Ovary (tissue), 7 donors: ENCODE measurements at regions not wholly inside any gene's neighbourhood (a gene's known extent, or its start where the extent isn't known, plus 50 kb on each side); places are given as distances from the start of the nearest gene placed in this dataset.

Experiments
- DNase-seq, 5 donors: peaks; one replicate each; pipeline ENCODE4 v3.0.0-alpha.2; 2019 to 2020
- H3K27ac ChIP-seq, 2 donors: fragments of 200-600 bp; one replicate each; pipeline versions ENCODE4 v1.5.1 to v1.8.0; 2019 to 2022
- H3K27me3 ChIP-seq: fragments of 200-600 bp; one replicate; pipeline ENCODE4 v1.8.0; 2022
- H3K36me3 ChIP-seq: fragments of 200-600 bp; sonication (generic); one replicate; pipeline ENCODE4 v1.5.1; 2019
- H3K4me1 ChIP-seq: one replicate; pipeline ENCODE4 v1.8.1; 2013; ENCODE audit warnings: mild to moderate bottlenecking, moderate library complexity; ENCODE audit not compliant: insufficient read depth
- H3K4me3 ChIP-seq: fragments of 200-600 bp; sonication (generic); one replicate; pipeline ENCODE4 v1.5.1; 2017
- H3K9me3 ChIP-seq, 2 donors: fragments of 200-600 bp in 1 of 2; sonication (generic) in 1 of 2; one replicate each; pipeline versions ENCODE4 v1.5.1 to v1.8.1; 2013 to 2019; ENCODE audit warnings: mild to moderate bottlenecking in 1 of 2, moderate library complexity in 1 of 2
- CTCF ChIP-seq, 3 donors: fragments of 450-650 bp in 2 of 3; fragments of 200-600 bp in 1 of 3; IDR thresholded peaks; one replicate each; pipeline versions ENCODE4 v1.5.1 to v1.8.0; 2016 to 2022; ENCODE audit warnings: antibody characterized with exemption in 3 of 3, mild to moderate bottlenecking in 1 of 3
- EP300 ChIP-seq: sonication (generic); formaldehyde crosslinking; IDR thresholded peaks from one replicate; pipeline ENCODE4 v1.6.1; 2017; ENCODE audit warnings: antibody characterized with exemption
- POLR2A ChIP-seq: fragments of 450-650 bp; IDR thresholded peaks from one replicate; pipeline ENCODE4 v1.6.1; 2017; ENCODE audit warnings: antibody characterized with exemption, mild to moderate bottlenecking, moderate library complexity
- WGBS, 3 donors: extraction: QIAGEN DNeasy Blood & Tissue Kit in 1 of 3; methylation state at CpG; one replicate each; pipeline versions ENCODE4 v1.1.5 to v1.1.7; 2013 to 2017; 5-methylcytosine and 5-hydroxymethylcytosine counted together
- intact Hi-C, 4 donors: fragments of 100-400 bp; cut with DNase I; formaldehyde crosslinking; loops; one replicate each; pipeline versions ENCODE4 v1.11.0 to v1.15.1; 2022 to 2023
- donor health status: DM: no; HTN: no; CAD: no; lungs with moderate emphysema.
- donor health status: DM: no; HTN: no; CAD: no.
- donor health status: Bipolar disorder and iron deficiency.
- donor health status: DM: no; HTN: no; CAD: no.
- donor health status: DM: yes; HTN: yes; CAD: no.

GRCh38 chr4:124018383-124019317 is 622.1 kb downstream of the SPRY1 start:
- Histone ChIP-seq H3K9me3 (no peaks in the 10 kb centered on the region), H3K4me3 (no peak overlapping the region), H3K4me1 (peaks cover 1% of the 10 kb centered on the region), H3K27me3 (no peaks in the 10 kb centered on the region), H3K36me3 (no peaks in the 10 kb centered on the region), H3K27ac (no peak overlapping the region)
- intact Hi-C loops, result loop anchor here in 1 of 4 donors (1.0 kb wide), 1 partner anchor 24 kb away; no protein-coding TSS in a partner anchor
- DNase-seq, result peak in 4 of 5 donors; percentile 21 to 64 (median 48)
- TF ChIP-seq CTCF (IDR thresholded peaks at IDR 0.05), result no peak
- no peak for TF ChIP-seq POLR2A
- TF ChIP-seq EP300, result no peak
- 52 to 65% (median 53%) methylated on average over 7 of the region's 7 CpGs for WGBS, 3 donors

GRCh38 chr4:124019749-124020549 is 623.4 kb downstream of the SPRY1 start:
- Histone ChIP-seq H3K27me3 (no peaks in the 10 kb centered on the region), H3K4me1 (peaks cover 1% of the 10 kb centered on the region), H3K9me3 (no peaks in the 10 kb centered on the region), H3K4me3 (no peak overlapping the region), H3K27ac (no peak overlapping the region), H3K36me3 (no peaks in the 10 kb centered on the region)
- intact Hi-C loops, result no loop called here
- no peak for DNase-seq
- 74 to 84% (median 78%) methylated on average over 4 of the region's 4 CpGs for WGBS, 3 donors
- TF ChIP-seq EP300, result no peak
- TF ChIP-seq POLR2A, result no peak
- no peak for TF ChIP-seq CTCF (IDR thresholded peaks at IDR 0.05)

GRCh38 chr4:124025000-124025399 is 628.4 kb downstream of the SPRY1 start:
- Histone ChIP-seq H3K4me1 (peaks cover 1% of the 10 kb centered on the region), H3K9me3 (no peaks in the 10 kb centered on the region), H3K36me3 (no peaks in the 10 kb centered on the region), H3K27me3 (no peaks in the 10 kb centered on the region), H3K4me3 (no peak overlapping the region), H3K27ac (no peak overlapping the region)
- intact Hi-C loops, result no loop called here
- WGBS, 3 donors, result 79 to 96% (median 81%) methylated on average over 3 of the region's 3 CpGs
- TF ChIP-seq CTCF (IDR thresholded peaks at IDR 0.05) (no peak), POLR2A (no peak), EP300 (no peak)
- DNase-seq, result no peak

GRCh38 chr4:124025428-124025827 is 628.8 kb downstream of the SPRY1 start:
- DNase-seq, result no peak
- Histone ChIP-seq H3K9me3 (no peaks in the 10 kb centered on the region), H3K36me3 (no peaks in the 10 kb centered on the region), H3K27ac (no peak overlapping the region), H3K4me1 (peaks cover 1% of the 10 kb centered on the region), H3K27me3 (no peaks in the 10 kb centered on the region), H3K4me3 (no peak overlapping the region)
- TF ChIP-seq POLR2A, result no peak
- TF ChIP-seq EP300, result no peak
- TF ChIP-seq CTCF (IDR thresholded peaks at IDR 0.05), result no peak
- WGBS, 3 donors, result 62 to 92% (median 84%) methylated on average over 9 of the region's 9 CpGs
- intact Hi-C loops, result no loop called here
